Epidermal melanocyte (primary cell): ENCODE measurements at regions not wholly inside any gene's neighbourhood (a gene's known extent, or its start where the extent isn't known, plus 50 kb on each side); places are given as distances from the start of the nearest gene placed in this dataset.

Source experiments
- DNase-seq: peaks from one replicate; pipeline ENCODE4 v3.0.0; 2011; ENCODE audit warnings: low spot score; ENCODE audit not compliant: insufficient read length

DNA sequence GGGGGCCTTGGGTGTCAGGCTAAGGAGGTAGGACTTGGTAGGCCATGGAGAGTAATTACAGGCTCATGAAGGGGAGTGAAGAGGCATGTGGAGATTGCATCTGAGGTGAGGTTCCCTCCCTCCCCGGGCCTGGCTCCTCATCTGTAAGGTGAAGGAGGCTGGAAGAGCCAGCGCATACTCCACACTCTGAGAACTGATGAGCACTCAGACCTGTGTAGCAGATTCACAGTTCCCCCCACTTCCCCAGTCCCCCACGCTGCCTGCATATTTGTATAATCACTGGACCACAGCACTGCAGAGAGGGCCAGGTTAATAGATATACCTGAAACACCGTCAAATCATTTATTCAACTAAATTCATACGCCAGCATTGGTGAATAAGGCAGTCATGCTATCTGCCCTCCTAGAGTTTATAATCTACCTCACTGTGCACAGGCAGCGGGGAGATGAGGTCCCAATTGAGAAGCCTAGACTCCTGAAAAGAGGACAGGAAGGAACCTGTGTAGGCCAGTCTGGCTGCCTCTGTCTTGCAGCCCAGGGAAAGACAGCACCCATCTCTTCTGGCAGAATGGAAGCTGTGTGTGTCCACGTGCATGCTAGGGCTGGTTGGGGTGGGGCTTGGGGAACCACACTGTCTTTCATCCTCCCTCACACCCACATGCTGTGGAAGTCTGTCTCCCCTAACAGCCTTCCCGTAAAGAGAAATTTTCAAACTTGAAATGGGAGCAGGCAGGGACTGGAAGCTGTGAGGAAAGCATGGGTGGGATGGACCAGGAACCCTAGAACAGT, 110.6 kb upstream of the ATP1A1 start:
- DNase-seq = no peak

DNA sequence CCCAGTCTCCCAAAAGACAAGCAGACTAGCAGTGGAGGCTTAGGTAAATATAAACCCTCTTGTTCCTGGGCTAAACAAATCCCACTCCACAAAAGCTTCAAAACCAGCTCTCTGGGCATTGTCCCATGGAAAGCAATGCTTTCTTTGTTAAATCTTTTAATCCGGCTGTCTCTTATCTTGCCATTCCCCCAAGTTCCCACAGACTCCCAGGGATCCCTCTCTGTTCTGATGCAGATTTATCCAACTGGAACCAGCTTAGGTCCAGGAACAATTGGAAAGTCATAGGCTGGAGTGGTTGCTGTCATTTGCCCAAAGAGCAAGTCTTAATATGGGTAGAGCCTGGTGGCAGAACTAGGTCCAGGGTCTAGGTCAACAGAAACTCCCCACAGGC, 110.1 kb upstream of the ATP1A1 start:
- DNase-seq = no peak

DNA sequence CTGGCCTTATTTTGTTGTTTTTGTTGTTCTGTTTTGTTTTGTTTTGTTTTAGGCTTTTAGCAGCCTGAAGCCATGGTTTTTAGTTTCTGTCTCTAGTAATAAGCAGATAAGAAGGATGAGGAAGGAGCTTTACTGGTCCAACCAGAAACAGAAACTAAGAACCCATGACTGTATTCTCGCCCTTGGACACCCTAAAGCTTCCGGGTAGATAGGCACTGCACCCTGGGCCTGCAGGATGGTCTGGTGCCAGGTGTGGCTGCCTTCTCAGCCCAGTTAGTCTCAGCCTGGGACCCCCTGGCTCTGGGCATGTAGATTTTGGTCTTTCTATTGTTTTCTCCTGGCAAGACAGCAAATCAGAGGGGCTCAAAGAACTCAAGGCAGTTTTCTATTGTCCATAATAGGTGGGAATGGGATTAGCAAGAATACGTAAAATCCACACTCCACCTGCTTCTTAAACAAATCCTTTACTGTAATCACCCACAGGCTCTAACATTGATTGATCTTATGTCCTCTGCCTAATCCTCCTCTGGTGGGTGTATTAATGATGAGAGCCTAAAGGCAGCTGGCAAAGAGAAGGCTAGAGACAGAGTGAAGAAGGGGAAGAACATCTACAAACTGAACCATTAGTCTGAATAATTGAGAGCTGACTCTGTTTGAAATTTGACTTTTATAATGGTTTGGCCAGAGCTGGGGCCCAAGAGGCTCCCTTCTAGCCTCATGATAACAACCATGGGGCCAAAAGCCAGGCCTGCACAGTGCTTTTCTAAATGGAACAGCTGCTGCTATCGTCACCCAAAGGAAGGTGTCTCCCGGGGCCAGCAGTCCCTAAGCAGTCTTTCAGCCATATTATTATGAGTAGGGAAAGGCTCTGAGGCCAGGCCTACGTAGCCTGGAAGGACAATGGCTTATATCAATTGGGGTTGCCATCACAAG, 106.8 kb upstream of the ATP1A1 start:
- DNase-seq = no peak

DNA sequence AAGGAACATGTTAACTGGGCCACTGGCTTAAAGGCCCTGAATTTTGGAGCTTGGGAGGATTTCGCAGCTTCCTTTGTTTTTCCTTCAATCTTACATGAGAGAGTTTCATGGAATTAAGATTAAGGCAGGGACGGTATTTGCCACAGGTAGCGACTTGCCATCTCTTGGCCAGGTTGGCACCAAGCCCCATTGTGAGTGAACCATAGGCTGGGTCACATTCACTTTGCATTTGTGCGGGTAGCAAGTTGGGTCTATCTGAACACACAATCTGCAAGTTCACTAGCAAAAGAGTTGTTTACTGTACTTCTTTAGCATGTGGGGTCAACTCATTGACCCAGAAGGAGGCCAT, 106.2 kb upstream of the ATP1A1 start:
- DNase-seq = no peak

DNA sequence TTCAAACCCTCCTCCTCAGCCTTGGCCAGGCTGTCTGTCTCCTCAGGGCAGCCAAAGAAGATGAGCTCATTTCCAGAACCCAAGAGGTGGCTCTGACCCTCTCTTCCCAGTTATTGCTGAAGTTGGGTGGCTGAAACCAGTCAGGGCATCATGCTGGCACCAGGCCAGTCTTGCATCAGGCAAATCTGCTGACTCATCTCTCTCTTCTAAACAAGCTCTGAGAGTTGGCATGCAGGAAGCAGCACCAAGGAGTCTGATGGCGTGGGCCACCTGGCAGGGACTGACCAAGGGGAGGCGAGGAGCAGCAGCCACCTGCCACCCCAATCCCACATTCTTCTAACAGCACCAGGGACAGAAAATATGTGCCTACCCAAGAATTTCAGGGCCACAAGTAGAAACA, 104.8 kb upstream of the ATP1A1 start:
- DNase-seq = no peak

DNA sequence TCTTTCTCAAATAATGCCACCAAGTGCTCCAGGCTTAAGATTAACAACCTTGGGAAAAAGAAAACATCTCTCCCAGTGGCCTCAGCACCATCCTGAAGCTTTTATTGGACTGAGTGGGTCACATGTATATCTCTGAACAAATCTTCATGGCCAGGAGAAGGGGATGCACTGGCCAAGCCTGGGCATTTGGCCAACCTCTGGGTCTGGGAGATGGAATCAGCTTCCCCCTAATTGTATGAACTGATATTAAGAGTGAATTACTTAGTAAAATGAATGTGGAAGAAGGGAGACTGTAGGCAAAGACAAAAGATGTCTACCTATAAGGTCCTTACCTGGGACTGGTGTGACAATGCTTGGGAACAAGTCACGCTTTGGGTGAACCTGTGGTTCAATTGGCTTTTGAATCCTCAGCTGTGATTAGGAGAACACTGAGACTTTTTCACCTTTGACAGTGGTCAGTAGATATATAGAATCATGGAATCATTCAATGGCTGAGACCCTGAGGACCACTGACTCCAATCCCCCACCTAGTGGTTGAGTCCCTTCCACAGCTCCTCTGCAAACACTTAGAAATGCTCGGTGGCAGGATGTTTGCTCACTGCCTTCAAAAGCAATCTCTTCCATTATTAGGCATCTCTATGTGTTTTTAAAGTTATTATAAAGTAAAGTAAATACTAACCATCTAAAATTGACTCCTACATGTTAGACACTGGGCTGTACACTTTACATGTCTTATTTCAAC, 102.6 kb upstream of the ATP1A1 start:
- DNase-seq = no peak

DNA sequence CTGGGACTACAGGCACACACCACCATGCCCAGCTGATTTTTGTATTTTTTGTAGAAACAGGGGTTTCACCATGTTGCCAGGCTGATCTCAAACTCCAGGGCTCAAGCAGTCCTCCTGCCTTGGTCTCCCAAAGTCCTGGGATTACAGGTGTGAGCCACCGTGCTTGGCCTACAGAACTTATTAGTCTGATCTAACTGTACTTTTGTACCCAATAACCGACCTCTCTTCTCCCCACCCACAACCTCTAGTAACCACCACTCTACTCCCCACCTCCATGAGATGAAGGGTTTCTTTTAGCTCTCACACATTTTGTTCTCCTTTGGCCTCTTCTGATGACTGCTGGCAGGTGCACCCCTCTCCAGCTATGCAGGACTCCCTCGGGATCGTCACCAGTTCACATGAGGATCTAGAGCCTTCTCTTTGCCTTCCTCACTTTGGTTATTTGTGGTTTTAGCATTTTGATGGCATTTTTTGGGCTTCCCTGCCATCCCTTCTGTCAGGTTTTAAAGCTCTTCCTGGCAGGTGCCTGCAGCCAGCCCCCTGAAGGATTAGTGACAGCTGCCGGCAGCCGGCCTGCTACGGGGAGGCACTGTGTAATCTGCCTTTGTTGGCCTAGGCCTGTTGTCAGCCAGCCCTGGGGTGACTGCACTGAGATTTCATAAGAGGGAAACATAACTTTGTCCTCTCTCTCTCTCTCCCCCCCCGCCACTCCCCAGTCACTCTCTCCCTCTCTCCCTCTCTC, 99.8 kb upstream of the ATP1A1 start:
- no peak for DNase-seq

DNA sequence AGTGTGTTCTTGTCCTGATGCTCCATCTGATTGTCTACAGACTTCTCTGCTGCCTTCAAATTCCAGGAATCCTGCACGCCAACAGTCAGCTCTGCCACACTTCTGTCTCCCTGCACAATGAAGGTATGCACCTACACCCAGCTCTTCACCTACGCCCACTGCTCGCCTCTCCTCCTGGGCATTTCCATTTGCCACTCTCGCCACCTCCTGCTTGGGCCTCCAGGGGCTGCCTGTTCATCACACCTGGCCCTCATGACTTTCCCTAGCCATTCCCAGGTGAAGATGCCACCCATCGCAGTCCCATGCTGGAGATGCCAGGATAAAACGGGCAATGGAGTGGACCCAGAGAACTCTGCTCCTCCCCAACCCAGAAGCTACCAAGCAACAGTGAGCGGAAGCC, 96.5 kb upstream of the ATP1A1 start:
- no peak for DNase-seq

DNA sequence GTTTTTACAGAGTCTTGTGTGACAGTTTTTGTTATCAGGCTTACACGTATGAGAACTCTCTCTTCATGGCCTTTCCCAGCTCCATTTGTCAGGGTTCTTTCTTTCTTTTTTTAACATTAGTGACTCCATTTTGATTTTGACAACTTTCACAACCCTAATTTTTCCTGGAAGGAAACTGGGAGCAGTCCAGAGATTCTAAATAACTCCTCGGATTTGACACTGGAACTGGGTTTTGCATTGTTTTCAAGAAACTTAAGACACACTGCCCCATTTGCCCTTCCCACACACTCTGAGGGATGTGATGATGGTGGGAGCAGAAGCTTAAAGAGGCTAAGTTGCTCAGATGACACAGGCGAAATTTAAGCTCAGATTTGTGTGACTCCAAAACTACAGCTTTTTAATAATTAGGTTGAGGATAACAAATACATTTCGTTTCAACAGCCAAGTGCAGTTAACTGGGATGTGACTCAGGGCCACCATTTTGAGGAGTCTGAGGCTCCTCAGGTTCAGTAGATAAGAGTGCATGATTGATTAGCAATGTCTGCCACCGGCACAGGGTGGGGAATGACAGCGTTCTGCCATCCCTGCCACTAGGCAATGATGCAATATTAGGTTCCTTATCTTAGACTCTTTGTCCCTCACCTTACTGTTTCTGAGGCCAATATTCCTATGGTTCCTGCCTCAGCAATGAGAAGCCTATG, 95.1 kb upstream of the ATP1A1 start:
- DNase-seq = no peak

DNA sequence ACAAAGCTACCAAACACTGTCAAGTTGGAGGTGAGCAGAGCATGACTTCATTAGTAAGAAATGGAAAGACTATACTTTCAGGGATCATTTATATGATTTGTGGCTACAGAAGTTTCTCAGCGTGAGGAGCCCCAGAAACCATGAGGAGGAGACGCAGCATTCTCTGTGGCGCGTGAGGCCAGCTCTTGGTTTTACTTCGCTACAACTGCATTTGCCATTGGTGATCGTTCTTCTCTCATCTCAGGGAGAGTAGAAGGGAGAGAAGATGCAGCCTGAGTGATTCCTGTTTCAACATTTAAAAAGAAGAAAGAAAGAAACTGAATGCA, 94.5 kb upstream of the ATP1A1 start:
- DNase-seq = no peak

DNA sequence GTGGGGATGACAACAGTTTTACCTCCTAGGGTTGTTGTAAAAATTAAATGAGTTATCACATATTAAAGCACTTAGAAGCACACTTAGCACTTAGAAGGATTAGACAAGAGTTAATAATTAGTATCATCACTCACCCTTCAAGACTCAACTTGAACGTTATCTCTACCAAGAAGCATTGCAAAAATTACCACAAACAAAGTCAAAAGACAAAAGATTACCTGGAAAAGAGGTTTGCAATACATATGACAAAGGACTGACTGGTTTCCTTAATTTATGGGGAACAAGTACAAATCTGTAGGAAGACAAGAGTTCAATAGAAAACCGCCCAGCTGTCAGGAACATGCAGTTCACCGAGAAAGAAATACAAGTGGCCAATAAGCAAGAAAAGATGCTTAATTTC, 93.3 kb upstream of the ATP1A1 start:
- DNase-seq = no peak

DNA sequence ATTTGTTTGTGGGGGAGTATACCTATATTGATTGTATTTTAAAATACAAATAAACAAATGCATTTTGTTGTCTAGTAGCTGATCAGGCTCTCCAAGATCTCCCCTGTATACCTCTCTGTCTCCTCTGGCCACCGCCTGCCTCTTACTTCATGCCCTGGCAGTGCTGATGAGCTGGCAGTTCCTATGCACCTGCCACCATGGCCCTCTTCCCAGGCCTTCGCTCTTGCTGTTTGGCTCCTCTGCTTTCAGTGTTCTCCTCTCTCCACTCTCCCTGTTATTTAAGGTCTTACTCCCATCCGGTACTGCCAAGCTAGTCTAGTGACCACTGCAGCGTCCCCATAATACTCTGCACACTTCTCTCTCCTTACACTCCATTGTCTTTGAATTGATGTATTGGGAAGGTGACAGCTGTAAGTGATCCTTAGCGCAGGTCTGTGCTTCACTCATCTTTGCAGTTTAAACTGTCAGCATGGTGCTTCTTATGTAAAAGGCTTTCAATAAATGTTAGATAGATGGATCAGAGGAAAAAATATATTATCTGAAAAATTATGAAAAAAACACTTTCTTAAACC, 88.1 kb upstream of the ATP1A1 start:
- DNase-seq = no peak

DNA sequence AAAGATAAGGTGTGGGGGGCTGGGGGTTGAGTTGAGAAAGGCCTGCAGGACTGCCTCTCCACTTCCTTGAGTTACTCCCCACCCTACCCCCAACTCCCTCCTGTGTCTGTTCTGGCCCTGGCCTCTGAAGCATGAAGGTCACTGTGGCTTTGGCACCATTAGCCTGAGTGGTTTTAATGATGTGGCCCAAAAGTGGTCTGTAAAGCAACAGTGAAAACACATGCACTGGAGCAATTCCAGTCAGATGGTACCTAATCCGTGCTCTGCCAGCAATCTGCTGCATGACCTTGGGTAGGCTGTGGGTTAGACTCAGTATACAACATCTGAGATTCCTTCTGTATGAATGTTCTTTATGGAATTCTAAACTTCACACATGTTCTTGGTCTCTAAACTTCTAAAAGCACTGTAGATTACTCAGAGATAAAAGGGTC, 86.5 kb upstream of the ATP1A1 start:
- peak; percentile 28 for DNase-seq

DNA sequence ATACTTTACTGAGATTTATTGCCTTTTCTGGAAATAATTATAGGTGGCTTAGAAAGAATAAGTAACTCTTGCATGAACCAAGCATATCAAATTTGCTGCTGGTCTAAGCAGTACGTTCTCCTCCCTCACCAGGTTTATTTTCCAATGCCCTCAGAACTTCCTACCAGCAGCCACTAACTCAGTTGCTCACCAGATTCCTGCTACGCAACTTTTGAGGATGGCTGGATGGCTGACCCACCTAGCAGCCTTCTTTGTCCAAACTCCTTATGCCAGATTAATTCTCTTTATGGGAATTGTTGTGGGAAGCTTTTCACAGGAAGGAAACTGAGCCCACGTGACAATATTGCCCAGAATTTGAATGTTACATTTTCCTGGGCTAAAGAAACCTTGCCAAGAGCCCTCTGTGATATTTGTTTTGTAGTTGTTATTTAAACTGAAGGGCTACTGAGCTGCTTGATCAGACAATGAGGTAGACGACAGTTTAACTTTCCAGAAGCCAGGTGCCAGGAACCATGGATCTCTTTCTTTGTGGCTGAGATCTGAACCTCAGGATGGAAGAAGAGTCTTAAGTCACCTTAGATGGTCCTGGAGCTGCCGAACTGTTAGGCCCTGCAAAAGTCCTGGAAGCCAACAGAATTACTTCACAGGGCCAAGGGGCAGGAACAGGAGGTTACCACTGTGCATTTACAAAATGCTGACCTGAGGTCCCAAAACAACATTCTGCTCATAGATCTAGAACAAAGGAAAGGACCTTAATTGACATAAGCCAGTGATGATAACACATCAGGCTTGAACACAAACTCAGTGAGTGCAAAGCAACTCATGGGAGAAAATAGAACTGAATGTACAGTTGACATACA, 85.5 kb upstream of the ATP1A1 start:
- DNase-seq = no peak

DNA sequence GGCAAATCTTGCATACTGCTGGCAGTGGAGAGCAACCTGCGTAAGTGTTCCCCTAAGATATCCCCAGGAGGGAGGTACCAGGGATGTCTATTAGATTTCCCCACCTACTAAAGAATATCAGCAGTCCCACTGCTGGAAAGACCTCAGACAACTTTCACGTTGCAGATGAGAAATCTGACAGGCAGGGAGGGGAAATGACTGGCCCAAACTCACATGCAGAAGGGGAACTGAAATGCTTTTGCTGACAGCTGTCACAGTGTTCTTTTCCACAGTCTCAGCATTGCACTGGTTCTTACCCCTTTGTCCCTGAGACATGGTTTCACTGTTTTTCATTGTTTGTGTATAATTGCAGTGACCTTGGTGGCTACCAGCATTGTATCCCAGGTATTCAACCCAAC, 84.8 kb upstream of the ATP1A1 start:
- DNase-seq = no peak

DNA sequence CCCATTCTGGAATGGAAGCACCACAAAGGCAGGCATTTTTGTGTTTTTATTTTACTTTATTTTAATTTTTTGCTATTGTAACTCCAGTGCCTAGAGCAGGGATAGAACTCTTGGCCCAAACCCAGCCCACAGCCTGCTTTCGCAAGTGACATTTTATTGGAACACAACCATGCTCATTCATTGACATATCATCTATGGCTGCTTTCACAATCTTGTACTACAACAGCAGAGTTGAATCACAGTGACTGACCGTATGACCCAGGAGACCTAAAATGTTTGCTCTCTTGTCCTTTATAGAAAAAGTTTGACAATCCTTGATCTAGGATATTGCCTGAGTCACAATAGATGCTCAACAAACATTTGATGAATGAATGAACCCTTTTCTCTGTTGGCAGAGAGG, 83.9 kb upstream of the ATP1A1 start:
- DNase-seq = no peak

DNA sequence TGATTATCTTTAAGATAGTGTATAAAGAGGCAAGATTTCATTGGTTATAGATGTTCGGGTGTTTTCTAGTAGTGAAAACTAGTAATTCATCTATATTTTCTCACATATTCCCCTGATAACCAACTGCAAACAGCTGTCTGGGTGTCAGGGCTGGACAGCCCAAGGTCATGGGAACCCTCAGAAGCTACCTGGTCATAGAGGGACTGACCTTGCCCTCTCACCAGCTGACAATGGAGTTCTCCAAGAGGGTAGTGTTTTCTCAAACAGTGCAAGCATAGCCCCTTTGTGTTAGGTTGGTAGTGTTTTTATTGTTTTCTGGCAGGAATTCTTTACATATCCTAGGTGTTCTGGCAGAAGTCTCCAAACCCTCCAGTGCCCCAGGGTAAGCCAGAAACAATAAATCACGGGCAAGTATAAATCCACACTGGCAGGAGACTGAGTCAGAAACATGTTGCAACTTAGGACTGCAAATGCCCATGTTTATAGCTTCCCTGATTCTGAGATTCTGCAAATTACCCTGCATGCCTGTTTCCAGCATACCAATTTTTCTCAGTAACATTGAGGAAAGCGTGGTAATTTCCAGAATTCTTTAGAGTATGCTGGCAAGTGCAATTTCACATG, 82.8 kb upstream of the ATP1A1 start:
- DNase-seq = no peak

DNA sequence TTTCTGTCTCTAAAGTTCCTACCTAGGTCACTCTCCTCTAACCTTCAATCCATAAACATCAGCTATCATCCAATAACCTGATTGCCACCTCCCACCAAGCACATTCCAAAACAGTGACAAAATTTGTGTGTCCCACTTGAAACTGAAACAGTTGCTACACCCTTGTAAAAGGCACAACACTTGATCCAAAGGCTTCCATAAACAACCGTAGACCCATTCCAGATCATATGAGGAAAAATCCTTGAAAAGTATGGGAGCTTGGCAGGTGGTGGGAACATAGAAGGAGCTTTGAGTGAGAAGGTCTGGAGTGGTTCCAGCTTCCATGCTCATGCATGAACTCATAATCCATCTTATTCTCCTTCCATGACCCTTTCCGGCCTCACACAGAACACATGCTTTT, 82.0 kb upstream of the ATP1A1 start:
- no peak for DNase-seq
